ENCODE measurements at regions not wholly inside any gene's neighbourhood (a gene's known extent, or its start where the extent isn't known, plus 50 kb on each side); places are given as distances from the start of the nearest gene placed in this dataset.
"Not testable (repeated sequence)": the region's sequence is repeated elsewhere in the genome, so short reads cannot be mapped to it uniquely, and the experiment has no call there.

- DNase-seq (ENCODE audit: low read depth) = no peak
Measured at GRCh38 chr2:83874712-83875430, 584.2 kb downstream of the SUCLG1 start.

- DNase-seq (ENCODE audit: low read depth) = no peak
Measured at GRCh38 chr2:83874066-83874465, 585.0 kb downstream of the SUCLG1 start.

GRCh38 chr2:83873110-83873509, 586.0 kb downstream of the SUCLG1 start:
- no peak for DNase-seq (ENCODE audit: low read depth)

GRCh38 chr2:83866211-83866610, 592.9 kb downstream of the SUCLG1 start:
- DNase-seq (ENCODE audit: low read depth) = no peak

- DNase-seq (ENCODE audit: low read depth) = no peak
Measured at GRCh38 chr2:83862600-83862999, 596.5 kb downstream of the SUCLG1 start.

GRCh38 chr2:83860320-83860719, 598.8 kb downstream of the SUCLG1 start:
- DNase-seq (ENCODE audit: low read depth) = no peak

GRCh38 chr2:83859553-83859952, 599.5 kb downstream of the SUCLG1 start:
- no peak for DNase-seq (ENCODE audit: low read depth)

GRCh38 chr2:83851066-83851465, 608.0 kb downstream of the SUCLG1 start:
- no peak for DNase-seq (ENCODE audit: low read depth)

GRCh38 chr2:83850071-83850725, 608.9 kb downstream of the SUCLG1 start:
- DNase-seq (ENCODE audit: low read depth) = peak; percentile 60

GRCh38 chr2:83844490-83844889, 614.6 kb downstream of the SUCLG1 start:
- DNase-seq (ENCODE audit: low read depth) = no peak

- DNase-seq (ENCODE audit: low read depth) = no peak
Measured at GRCh38 chr2:83842421-83842820, 616.7 kb downstream of the SUCLG1 start.

- no peak for DNase-seq (ENCODE audit: low read depth)
Measured at GRCh38 chr2:83837823-83838222, 621.3 kb downstream of the SUCLG1 start.

GRCh38 chr2:83827618-83828017, 631.5 kb downstream of the SUCLG1 start:
- DNase-seq (ENCODE audit: low read depth) = no peak

- DNase-seq (ENCODE audit: low read depth) = no peak
Measured at GRCh38 chr2:83826577-83826976, 632.5 kb downstream of the SUCLG1 start.

- DNase-seq (ENCODE audit: low read depth) = no peak
Measured at GRCh38 chr2:83823229-83823628, 635.9 kb downstream of the SUCLG1 start.

- no peak for DNase-seq (ENCODE audit: low read depth)
Measured at GRCh38 chr2:83817511-83817910, 641.6 kb downstream of the SUCLG1 start.

GRCh38 chr2:83808878-83809277, 650.2 kb downstream of the SUCLG1 start:
- no peak for DNase-seq (ENCODE audit: low read depth)

- DNase-seq (ENCODE audit: low read depth) = no peak
Measured at GRCh38 chr2:83802604-83803003, 656.5 kb downstream of the SUCLG1 start.

- DNase-seq (ENCODE audit: low read depth) = no peak
Measured at GRCh38 chr2:83795777-83796176, 663.3 kb downstream of the SUCLG1 start.

- not testable (repeated sequence) for DNase-seq (ENCODE audit: low read depth)
Measured at GRCh38 chr2:83790467-83790866, 668.6 kb downstream of the SUCLG1 start.

GRCh38 chr2:83789674-83790073, 669.4 kb downstream of the SUCLG1 start:
- not testable (repeated sequence) for DNase-seq (ENCODE audit: low read depth)

GRCh38 chr2:83788938-83789566, 670.0 kb downstream of the SUCLG1 start:
- not testable (repeated sequence) for DNase-seq (ENCODE audit: low read depth)

GRCh38 chr2:83787189-83787588, 671.9 kb downstream of the SUCLG1 start:
- no peak for DNase-seq (ENCODE audit: low read depth)

Measured in HS-5 (cell line).